Eye (tissue), 1 donor: ENCODE measurements at regions not wholly inside any gene's neighbourhood (a gene's known extent, or its start where the extent isn't known, plus 50 kb on each side); places are given as distances from the start of the nearest gene placed in this dataset.

ENCODE experiments used
- DNase-seq: peaks from one replicate; pipeline ENCODE4 v3.0.0-alpha.2; 2015

DNA sequence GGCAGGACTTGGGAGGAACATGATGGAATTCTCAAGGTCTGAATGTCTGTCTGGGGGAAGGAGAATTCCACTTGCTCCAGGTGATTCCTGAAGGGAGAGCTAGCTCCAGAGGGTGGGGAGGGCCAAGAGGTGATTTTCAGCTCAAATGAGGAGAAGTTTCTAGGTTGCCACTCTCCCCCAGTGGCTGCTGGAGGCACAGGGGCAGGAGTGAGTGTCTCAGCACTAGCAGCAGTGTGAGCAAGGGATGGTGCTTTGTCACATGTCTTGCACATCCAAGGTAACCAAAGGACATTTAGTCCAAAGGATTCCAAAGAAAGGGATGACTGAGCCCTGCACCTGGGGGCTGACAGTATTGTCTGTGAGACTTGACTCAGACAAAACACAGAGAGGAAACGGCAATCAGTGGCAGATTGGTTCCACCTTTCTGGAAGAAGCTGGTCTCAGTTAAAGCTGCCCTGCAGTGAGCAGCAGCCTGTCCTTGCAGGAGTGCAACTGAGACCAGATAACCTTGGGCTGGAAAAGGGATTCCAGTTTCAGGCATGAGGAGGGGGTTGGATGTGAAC is 51.2 kb upstream of the PCBD1 start:
- DNase-seq, result no peak

GRCh38 chr10:70940834-70941568 is 52.6 kb upstream of the PCBD1 start:
- DNase-seq, result peak; percentile 65

GRCh38 chr10:70942125-70942524 is 53.8 kb upstream of the PCBD1 start:
- DNase-seq, result no peak

DNA sequence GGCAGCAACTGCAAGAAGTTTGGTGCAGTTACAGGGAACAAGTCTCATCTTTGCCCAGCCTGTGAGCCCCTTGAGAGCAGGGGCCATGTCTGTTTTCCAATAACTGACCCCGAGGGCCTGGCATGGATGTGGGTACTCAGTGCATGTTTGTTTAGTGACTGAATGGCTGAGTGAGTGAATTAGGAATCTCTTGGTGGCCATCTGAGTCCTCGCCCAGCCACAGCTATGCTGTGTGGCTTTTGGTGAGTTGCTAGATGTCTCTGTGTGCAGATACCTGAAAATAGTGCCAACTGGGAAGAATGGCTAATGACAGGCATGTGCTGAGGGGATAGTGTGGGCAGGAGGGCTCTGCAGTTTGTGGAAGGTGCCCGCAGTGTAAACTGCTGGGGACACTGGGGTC is 54.4 kb upstream of the PCBD1 start:
- DNase-seq, result no peak

GRCh38 chr10:70943249-70943648 is 54.9 kb upstream of the PCBD1 start:
- no peak for DNase-seq

- DNase-seq, result no peak
Observed at GRCh38 chr10:70943841-70944466, 55.6 kb upstream of the PCBD1 start.

GRCh38 chr10:70950037-70950436 is 61.7 kb upstream of the PCBD1 start:
- DNase-seq, result peak; percentile 57

DNA sequence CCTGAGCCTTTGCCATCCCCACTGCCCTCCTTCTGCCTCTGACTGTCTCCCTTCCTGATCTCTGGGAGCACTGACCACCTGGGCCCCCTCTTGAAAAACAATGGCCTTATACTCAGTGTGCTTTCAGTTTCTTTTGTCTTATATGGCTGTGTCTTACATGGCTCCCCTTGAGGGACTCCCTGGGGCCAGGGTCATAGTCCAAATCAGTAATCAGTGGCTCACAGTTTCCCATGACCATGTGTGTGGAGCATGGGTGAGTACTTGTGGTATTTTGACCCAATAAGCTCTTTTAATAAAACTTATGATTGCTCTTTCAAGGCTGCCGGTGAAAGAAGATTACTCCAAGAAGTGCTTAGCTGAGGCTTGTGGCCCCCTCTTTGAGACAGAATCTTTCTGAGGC is 62.4 kb upstream of the PCBD1 start:
- DNase-seq, result no peak

GRCh38 chr10:70952401-70952800 is 64.0 kb upstream of the PCBD1 start:
- peak; percentile 45 for DNase-seq

- no peak for DNase-seq
Observed at GRCh38 chr10:70952921-70953320, 64.6 kb upstream of the PCBD1 start.

DNA sequence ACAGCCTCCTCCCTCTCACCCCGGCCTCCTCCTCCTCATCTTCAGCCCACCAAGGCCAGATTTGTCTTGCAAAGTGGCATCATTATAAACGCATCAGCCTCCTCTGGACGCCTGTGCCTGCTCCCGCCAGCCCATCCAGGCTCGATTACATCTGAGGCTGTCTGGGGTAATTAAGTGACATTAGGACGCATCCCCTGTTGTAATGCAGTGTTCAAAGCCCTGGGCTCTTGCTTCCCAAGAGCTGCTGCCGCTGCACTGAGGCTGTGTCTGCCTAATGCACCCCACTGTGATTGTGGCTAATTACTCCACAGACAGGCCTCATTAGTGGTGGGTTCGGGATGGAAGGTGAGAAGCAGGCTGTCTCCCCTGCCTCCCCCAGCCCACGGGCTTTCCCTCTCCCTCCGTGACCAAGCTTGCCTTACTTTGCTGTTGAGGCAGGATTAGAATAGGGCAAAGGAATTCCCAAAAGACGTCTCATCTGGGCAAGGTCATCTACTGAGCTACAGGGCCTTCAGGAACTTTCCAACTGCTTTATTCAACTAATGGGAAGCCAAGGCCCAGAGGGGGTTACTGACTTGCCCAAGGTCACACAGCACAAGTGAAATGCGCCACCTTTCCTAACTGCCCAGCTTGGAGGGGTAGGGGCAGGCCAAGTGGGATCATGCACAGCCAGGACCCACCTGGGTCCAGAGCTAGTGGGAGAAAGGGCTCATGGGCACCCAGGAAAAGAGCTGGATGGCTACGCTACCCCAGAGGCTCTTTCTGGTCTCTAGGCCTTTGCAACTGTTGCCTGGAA is 66.2 kb upstream of the PCBD1 start:
- DNase-seq, result peak; percentile 76

DNA sequence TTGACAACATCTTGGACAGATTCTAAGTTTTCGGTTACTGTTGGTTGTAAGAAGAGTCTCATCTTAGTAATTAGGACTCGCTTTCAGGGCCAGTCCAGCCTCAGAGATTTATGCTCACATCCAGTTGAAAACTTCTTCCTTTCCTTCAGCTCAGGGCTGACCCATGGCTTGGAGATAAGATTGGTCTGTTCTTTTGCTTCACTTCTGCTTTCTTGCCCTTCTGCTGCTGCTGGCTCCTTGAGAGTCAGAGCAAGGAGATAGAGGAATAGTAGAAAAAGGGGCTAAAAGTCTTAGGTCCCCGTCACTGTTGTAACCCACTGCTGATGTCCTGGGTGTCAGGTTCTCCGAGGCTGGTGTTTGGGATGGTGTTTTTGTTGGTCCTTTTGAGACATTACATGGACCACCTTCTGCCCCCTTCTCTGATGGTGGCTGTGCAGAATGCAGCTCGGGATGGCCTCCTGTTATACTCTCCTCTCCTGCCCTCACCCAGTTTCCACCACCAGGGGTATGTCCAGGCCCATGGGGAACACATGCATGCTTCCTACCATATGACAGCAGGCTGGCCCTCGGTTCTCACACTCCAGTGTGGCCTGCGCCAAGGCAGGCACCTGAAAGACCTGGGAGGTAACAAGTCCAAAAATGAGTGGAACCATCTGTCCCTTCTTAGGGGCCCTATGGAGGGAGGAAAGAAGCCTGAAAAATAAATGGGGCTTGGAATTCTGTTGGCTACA is 67.8 kb upstream of the PCBD1 start:
- DNase-seq, result no peak

GRCh38 chr10:70958396-70958795 is 70.0 kb upstream of the PCBD1 start:
- no peak for DNase-seq

DNA sequence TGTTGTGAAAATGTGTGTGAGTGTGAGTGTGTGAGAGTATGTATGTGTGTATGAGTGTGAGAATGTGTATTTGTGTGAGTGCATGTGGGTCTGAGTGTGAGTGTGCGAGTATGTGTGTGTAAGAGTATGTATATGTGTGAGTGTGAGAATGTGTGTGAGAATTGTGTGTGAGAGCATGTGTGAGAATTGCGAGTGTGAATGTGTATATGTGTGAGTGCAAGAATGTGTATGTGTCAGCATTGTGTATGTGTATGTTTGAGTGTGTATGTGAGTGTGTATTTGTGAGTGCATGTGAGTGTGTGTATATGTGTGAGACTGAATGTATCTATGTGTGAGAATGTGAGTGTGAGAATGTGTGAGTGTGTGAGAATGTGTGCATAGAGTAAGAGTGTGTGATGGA is 72.0 kb upstream of the PCBD1 start:
- no peak for DNase-seq

- DNase-seq, result no peak
Observed at GRCh38 chr10:70960783-70961570, 72.6 kb upstream of the PCBD1 start.

DNA sequence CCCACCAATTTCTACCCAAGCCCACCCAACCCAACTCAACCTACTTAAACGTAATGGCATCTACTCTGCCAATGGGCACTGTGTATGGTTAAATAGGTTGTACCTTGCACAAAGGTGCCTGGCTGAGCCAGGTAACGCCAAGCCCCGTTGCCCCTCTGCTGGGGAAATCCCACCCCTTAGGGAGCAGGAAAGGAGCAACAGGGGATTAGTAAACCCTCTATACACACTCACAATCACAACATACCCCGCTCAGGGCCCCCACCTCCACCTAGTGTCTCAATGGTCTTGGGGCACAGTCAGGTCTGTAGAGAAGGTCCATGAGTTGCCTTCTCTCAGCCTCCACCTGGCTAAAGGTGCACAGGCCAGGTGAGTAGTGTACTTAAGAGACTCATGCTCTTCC is 74.3 kb upstream of the PCBD1 start:
- no peak for DNase-seq

DNA sequence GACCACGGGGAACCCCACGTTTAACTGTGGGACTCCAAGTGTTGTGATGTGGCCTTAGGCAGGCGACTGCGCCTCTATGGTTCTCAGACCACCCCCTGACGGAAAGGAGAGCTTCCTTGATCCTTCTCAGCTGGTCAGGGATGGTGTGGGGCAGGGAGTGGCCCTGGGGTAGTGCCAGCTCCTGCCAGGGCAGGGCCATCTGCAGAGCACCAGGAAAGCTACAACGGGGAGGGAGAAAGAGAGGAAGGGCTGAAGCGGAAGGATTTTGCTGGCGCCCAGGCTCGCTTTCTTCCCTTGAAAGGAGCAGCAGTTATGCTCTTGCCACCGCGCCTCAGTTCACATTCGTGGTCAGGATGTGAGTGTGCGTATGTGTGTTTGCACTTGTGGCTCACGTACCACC is 74.9 kb upstream of the PCBD1 start:
- DNase-seq, result no peak

DNA sequence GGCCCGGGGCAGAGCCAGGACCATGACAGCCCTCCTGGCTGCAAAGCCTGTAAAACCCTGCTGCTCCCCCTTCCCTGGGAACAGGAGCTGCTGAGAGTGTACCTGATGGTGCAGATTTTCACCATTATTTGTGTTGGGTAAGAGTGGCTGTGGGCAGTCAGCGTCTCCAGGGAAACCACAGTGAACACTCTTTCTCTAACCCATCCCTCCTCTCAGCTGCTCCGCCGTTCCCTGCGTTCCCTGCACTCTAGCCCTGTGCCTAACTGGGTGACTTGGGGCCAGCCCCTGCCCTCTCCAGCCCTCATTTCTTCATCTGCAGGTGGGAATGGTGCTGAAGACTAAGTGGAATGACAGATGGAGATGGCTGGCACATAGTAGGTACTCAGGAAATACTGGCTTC is 75.9 kb upstream of the PCBD1 start:
- DNase-seq, result no peak

DNA sequence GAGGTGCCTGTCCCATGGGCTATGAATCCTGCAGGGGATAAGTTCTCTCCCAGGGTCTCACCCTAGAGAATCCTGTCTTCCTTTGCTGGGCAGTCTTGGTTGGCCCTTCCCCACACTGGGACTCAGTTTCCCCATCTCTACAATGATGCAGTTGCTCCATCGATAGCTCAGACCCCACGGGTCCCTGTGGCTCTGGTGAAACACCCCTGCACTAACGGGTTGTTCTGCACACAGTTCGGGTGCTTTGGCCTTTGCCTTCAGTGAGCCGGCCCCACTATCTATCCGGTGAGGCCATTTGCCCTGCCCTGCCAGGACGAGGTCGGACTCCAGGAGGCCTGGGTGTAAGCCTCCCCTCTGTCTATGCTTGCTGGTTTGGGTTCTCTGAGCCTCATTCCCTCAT is 76.5 kb upstream of the PCBD1 start:
- no peak for DNase-seq

- no peak for DNase-seq
Observed at GRCh38 chr10:70965566-70965965, 77.2 kb upstream of the PCBD1 start.

DNA sequence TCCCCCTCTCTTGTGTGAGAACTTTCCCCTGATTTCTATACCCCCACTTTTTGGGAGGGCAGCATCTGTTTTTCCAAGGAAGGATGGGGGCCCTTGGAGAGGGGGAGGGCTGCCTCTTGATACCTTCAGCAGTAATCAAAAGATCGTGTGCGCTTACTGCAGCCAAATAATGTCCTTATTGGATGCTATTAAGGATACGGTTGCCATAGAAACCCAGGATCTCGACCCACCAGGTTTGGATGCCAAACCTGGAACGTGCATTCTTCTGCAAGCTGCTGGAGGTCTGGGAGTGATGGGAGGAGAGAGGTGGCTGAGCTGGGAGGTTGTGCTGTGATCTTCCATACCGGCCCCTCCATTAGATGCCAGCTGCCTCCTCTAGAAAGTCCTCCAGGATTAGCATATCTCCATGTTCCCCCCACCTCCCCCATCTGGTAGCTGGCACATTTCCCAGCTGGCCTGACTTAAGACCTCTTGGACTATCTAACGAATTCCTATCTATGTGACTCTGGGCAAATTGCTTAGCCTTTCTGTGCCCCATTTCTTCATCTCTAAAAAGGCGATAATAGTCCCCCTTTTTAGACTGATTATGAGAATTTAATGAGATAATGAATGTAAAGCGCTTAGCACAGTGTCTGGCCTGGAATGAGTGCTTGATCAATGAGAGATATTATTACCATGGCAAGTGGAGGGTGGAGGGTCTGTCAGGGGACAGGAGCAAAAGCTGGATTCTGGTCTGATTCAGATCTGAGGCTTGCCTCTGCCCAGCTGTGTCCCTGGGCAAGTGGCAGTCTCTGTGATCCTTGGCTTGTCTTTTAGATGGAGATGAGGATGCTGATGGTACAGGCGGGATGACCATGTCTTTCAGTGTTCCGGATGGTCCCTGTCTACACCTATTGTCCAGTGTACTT is 78.5 kb upstream of the PCBD1 start:
- DNase-seq, result no peak
